SU-DHL-6 (cell line): ENCODE measurements at regions not wholly inside any gene's neighbourhood (a gene's known extent, or its start where the extent isn't known, plus 50 kb on each side); places are given as distances from the start of the nearest gene placed in this dataset.

Experiments used
- EZH2phosphoT487 ChIP-seq: fragments of 200-600 bp; sonication (generic), shearing (Covaris generic); conservative IDR thresholded peaks from 2 replicates; pipeline ENCODE4 v1.6.1; 2018; ENCODE audit warnings: mild to moderate bottlenecking, antibody characterized with exemption, low read length, moderate library complexity, mixed read lengths
- TF ChIP-seq, protein P1 (sequence below): fragments of 200-600 bp; sonication (generic); IDR thresholded peaks from one replicate; pipeline ENCODE4 v1.5.1; 2017; ENCODE audit warnings: antibody characterized with exemption, mild to moderate bottlenecking, low read length, moderate library complexity; ENCODE audit not compliant: insufficient read depth, poor library complexity, severe bottlenecking

DNA sequence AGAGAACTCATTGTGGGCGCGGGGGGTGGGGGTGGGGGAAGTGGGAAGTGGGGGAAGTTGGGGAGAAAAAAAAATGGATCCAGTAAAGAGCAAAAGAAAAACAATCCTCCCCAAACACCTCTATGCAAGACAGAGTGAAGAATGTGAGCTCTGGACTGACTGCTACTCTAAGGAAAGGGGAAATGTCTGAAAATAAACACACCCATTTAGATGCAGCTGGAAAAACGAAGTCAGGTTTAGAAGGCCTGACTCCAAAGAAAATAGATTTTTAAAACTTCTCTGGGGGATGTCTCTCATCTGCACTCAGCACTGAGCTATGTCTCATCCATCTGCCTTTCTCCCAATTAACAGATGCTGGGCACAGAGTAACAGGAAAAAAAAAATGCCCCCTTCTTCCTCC lies 904.4 kb downstream of the GALC start:
- TF ChIP-seq, protein P1, sequence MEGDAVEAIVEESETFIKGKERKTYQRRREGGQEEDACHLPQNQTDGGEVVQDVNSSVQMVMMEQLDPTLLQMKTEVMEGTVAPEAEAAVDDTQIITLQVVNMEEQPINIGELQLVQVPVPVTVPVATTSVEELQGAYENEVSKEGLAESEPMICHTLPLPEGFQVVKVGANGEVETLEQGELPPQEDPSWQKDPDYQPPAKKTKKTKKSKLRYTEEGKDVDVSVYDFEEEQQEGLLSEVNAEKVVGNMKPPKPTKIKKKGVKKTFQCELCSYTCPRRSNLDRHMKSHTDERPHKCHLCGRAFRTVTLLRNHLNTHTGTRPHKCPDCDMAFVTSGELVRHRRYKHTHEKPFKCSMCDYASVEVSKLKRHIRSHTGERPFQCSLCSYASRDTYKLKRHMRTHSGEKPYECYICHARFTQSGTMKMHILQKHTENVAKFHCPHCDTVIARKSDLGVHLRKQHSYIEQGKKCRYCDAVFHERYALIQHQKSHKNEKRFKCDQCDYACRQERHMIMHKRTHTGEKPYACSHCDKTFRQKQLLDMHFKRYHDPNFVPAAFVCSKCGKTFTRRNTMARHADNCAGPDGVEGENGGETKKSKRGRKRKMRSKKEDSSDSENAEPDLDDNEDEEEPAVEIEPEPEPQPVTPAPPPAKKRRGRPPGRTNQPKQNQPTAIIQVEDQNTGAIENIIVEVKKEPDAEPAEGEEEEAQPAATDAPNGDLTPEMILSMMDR: no peak
- no peak for TF ChIP-seq EZH2phosphoT487
